Ishikawa (cell line): ENCODE measurements at regions not wholly inside any gene's neighbourhood (a gene's known extent, or its start where the extent isn't known, plus 50 kb on each side); places are given as distances from the start of the nearest gene placed in this dataset.

Experiments
- CEBPB ChIP-seq: IDR thresholded peaks from 2 replicates; pipeline ENCODE4 v1.6.1; 2012
- CREB1 ChIP-seq: IDR thresholded peaks from 2 replicates; pipeline ENCODE4 v1.6.1; 2012; ENCODE audit warnings: low read depth
- EGR1 ChIP-seq: IDR thresholded peaks from 2 replicates; pipeline ENCODE4 v1.6.1; 2012
- EP300 ChIP-seq: IDR thresholded peaks from 2 replicates; pipeline ENCODE4 v1.6.1; 2012; ENCODE audit warnings: borderline replicate concordance
- FOXM1 ChIP-seq: IDR thresholded peaks from 2 replicates; pipeline ENCODE4 v1.6.1; 2012; ENCODE audit warnings: low read depth, borderline replicate concordance
- NFIC ChIP-seq: IDR thresholded peaks from 2 replicates; pipeline ENCODE4 v1.6.1; 2012
- RAD21 ChIP-seq: IDR thresholded peaks from 2 replicates; pipeline ENCODE4 v1.6.1; 2012; ENCODE audit warnings: low read depth
- TAF1 ChIP-seq: IDR thresholded peaks from 2 replicates; pipeline ENCODE4 v1.6.1; 2012; ENCODE audit warnings: low read depth, mild to moderate bottlenecking
- TCF12 ChIP-seq: IDR thresholded peaks from 2 replicates; pipeline ENCODE4 v1.6.1; 2012; ENCODE audit warnings: low read depth
- TEAD4 ChIP-seq: IDR thresholded peaks from 2 replicates; pipeline ENCODE4 v1.6.1; 2012
- YY1 ChIP-seq: IDR thresholded peaks from 2 replicates; pipeline ENCODE4 v1.6.1; 2012; ENCODE audit warnings: low read depth
- ZBTB7A ChIP-seq: IDR thresholded peaks from 2 replicates; pipeline ENCODE4 v1.6.1; 2012; ENCODE audit warnings: low read depth
- TF ChIP-seq, protein P1 (sequence below): IDR thresholded peaks from 2 replicates; pipeline ENCODE4 v1.6.1; 2012
- TF ChIP-seq, protein P2 (sequence below): IDR thresholded peaks from 2 replicates; pipeline ENCODE4 v1.6.1; 2012; ENCODE audit warnings: low read depth, mild to moderate bottlenecking
- TF ChIP-seq, protein P3 (sequence below): IDR thresholded peaks from 2 replicates; pipeline ENCODE4 v1.6.1; 2012

DNA sequence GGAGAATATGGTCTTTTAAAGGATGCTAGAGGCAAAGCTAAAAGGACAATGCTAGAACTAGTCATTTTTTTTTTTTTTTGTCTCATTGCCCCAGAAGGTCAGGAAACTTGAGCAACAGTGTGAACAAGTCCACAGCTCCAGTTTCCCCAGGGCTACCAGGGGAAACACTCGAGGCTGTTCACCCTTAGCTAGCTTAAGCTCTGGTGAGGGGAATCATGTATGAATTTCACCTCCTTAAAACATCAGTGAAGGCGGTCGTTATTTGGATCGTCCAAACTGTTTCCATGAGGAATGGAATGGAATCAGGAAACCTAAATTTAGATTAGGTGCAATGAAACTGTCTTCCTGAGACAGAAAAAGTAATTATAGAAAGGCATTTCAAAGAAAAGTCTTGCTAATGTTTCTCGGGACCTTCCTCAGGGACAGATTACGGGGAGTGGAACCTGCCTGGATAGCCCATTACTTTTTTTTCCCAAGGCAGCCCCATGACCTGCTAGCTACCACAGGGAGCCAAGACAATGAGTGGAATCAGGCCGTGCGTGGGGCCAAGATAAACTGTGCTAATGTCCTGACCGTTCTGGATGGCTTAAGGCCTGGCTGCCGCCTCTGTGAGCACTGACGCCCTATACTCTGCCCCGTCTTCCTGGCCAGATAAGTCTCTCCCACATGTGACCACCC lies 164.8 kb upstream of the SGK1 start:
- no peak for TF ChIP-seq EP300
- TF ChIP-seq NFIC, result no peak
- no peak for TF ChIP-seq FOXM1
- TF ChIP-seq CREB1, result no peak
- TF ChIP-seq, protein P1, sequence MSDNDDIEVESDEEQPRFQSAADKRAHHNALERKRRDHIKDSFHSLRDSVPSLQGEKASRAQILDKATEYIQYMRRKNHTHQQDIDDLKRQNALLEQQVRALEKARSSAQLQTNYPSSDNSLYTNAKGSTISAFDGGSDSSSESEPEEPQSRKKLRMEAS, result no peak
- TF ChIP-seq TAF1, result no peak
- TF ChIP-seq, protein P2, sequence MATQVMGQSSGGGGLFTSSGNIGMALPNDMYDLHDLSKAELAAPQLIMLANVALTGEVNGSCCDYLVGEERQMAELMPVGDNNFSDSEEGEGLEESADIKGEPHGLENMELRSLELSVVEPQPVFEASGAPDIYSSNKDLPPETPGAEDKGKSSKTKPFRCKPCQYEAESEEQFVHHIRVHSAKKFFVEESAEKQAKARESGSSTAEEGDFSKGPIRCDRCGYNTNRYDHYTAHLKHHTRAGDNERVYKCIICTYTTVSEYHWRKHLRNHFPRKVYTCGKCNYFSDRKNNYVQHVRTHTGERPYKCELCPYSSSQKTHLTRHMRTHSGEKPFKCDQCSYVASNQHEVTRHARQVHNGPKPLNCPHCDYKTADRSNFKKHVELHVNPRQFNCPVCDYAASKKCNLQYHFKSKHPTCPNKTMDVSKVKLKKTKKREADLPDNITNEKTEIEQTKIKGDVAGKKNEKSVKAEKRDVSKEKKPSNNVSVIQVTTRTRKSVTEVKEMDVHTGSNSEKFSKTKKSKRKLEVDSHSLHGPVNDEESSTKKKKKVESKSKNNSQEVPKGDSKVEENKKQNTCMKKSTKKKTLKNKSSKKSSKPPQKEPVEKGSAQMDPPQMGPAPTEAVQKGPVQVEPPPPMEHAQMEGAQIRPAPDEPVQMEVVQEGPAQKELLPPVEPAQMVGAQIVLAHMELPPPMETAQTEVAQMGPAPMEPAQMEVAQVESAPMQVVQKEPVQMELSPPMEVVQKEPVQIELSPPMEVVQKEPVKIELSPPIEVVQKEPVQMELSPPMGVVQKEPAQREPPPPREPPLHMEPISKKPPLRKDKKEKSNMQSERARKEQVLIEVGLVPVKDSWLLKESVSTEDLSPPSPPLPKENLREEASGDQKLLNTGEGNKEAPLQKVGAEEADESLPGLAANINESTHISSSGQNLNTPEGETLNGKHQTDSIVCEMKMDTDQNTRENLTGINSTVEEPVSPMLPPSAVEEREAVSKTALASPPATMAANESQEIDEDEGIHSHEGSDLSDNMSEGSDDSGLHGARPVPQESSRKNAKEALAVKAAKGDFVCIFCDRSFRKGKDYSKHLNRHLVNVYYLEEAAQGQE, result no peak
- TF ChIP-seq, protein P3, sequence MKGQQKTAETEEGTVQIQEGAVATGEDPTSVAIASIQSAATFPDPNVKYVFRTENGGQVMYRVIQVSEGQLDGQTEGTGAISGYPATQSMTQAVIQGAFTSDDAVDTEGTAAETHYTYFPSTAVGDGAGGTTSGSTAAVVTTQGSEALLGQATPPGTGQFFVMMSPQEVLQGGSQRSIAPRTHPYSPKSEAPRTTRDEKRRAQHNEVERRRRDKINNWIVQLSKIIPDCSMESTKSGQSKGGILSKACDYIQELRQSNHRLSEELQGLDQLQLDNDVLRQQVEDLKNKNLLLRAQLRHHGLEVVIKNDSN, result no peak
- TF ChIP-seq YY1, result no peak
- no peak for TF ChIP-seq TCF12
- no peak for TF ChIP-seq TEAD4
- no peak for TF ChIP-seq EGR1

DNA sequence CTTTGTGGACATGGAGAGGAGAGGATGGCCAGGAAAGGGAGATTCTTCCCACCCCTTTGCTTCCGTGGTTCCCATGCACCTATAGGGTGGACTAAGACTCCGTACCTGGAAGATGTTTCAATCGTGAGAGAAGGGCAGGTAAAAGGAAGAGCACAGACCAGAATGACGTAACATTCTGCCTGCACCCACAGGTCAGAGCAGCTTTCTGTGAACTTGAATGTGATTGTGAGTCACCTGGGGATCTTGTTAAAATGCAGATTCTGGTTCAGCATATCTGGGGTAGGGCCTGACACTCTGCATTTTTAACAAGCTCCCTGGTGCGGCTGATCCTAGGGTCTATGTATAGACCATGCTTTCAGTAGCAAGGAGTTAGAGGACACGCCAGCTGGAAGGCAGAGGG lies 164.1 kb upstream of the SGK1 start:
- TF ChIP-seq TEAD4 (no peak), ZBTB7A (no peak), TAF1 (no peak), EP300 (no peak), YY1 (no peak), EGR1 (no peak), RAD21 (no peak), FOXM1 (no peak), CREB1 (no peak)
- TF ChIP-seq, protein P3, result no peak
- TF ChIP-seq, protein P2, result no peak

DNA sequence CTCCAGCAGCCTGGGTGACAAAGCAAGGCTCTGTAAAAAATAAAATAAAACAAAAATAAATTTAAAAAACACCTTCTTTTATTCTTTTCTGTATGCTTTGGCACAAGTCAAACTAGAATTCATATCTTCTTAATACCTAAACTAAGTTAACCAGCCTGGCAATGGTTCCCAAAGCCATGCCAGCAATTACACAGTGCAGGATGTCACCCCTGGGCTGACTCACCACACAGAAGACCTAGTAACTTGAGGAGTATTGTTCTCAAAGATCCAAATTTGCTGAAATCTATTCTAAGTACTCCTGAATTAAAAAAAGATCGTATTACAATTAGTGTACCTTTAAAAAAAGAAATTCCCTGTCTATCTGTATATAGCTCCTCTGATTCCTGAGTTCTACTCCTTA lies 162.7 kb upstream of the SGK1 start:
- TF ChIP-seq EGR1 (no peak), TCF12 (no peak)
- TF ChIP-seq, protein P1, result no peak

DNA sequence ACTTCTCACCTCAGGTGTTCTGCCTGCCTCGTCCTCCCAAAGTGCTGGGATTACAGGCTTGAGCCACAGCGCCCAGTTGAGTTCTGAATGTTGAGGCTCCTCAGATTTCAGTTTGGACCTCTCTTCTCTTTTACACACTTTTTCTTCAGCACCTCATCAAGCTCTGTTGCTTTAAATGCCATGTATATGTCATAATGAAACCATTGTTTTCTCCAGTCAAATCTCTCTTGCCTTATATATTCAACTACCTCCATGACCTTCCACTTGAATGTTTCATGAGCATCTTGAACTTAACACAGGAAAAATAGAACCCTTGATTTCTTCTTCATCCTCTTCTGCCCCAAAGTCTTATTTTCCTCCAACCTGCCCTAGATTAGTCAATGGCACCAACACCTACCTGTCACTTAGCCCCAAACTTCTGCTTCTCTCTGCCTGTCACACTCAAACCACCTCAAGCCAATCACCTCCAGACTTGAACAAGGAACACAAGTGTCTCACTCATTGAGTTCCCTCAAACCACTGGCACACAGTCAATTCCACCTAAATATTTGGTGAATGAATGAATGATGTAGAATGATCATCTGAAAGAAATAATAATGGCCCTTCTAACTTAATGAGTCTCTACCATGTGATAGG lies 161.0 kb upstream of the SGK1 start:
- TF ChIP-seq EGR1, result no peak
- no peak for TF ChIP-seq YY1

DNA sequence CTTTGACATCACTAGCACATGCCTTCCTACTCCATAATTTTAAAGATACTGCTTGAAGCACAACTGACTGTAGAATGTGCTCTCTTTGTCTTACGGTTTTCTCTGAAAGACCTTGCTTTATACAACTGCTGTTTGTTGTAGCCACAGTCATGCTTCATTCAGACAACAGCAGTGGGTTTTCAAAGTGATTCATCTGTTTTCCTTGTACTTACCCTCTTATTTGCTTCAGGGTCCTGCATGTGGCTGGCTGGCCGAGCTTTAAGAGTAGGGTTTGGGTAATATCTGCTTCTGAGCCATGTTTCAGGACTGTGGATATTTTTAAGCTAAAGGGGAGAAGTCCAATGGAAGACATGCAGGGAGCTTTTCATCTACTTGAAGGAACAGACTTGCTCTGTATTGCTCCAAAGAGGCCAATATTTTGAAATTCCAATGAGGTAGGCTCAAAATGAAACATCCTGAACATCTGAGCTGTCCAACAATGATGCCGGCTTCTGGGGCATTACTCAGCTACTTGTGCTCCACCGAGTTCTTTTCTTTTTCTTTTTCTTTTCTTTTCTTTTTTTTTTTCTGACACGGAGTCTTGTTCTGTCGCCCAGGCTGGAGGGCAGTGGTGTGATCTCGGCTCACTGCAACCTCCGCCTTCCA lies 160.2 kb upstream of the SGK1 start:
- TF ChIP-seq ZBTB7A (no peak), FOXM1 (no peak), TCF12 (no peak), TEAD4 (no peak), TAF1 (no peak), NFIC (no peak), RAD21 (no peak), CREB1 (no peak), CEBPB (no peak), EGR1 (no peak), YY1 (no peak), EP300 (no peak)
- TF ChIP-seq, protein P2, result no peak
- TF ChIP-seq, protein P1, result no peak
- TF ChIP-seq, protein P3, result no peak
